HG03354 (cell line): ENCODE measurements at regions not wholly inside any gene's neighbourhood (a gene's known extent, or its start where the extent isn't known, plus 50 kb on each side); places are given as distances from the start of the nearest gene placed in this dataset.
A peak's percentile ranks its signal among the peaks of the same experiment; 100 is the strongest.
"Not testable (repeated sequence)": the region's sequence is repeated elsewhere in the genome, so short reads cannot be mapped to it uniquely, and the experiment has no call there.

Experiments used
- ATAC-seq: cut with Tn5 transposase; IDR thresholded peaks from one replicate; pipeline ENCODE4 v1.9.1; 2021; ENCODE audit warnings: mild to moderate bottlenecking; ENCODE audit not compliant: unreplicated experiment, poor library complexity, severe bottlenecking

GRCh38 chr12:28683366-28683765, 465.7 kb upstream of the FAR2 start:
- no peak for ATAC-seq

GRCh38 chr12:28689398-28690175, 459.5 kb upstream of the FAR2 start:
- ATAC-seq = no peak

- ATAC-seq = no peak
These were observed 455.4 kb upstream of the FAR2 start for GRCh38 chr12:28693565-28694219.

DNA sequence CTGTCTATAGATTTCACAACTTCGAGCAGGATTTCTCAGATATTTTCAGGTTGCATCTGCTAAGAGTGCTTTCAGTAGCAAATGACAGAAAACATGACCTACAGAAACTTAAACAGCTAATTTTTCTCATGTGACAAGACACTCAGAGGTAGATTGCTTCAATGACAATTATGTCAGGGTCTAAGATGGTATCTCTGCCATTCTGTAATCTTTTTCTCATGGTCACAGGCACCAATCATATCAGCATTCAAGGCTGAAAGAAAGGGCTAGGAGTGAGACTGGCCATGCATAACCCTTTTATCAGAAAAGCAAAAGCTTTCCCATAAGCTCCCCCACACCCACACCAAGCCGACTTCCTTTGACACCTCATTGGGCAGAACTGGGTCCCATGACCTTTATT, 450.5 kb upstream of the FAR2 start:
- no peak for ATAC-seq

DNA sequence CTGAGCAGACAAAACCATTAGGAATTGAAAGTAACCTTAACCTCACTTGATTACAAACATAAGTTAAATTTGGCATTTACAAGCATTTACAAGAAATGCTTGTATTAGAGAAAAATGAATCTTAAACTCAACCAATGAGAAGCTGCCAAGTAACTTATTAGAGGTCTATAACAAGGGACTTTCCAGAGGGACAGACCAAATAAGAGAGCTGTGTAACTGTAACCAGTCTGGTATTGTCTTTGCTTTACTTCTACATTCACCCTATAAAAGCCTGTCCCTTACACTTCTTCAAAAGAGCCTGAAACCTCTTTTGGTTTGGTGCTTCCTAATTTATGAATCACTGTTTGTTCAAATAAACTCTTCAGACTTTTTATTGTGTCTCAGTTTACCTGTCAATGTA, 450.0 kb upstream of the FAR2 start:
- ATAC-seq = peak; percentile 52

GRCh38 chr12:28700161-28700560, 448.9 kb upstream of the FAR2 start:
- no peak for ATAC-seq

GRCh38 chr12:28704477-28705169, 444.5 kb upstream of the FAR2 start:
- ATAC-seq = no peak

DNA sequence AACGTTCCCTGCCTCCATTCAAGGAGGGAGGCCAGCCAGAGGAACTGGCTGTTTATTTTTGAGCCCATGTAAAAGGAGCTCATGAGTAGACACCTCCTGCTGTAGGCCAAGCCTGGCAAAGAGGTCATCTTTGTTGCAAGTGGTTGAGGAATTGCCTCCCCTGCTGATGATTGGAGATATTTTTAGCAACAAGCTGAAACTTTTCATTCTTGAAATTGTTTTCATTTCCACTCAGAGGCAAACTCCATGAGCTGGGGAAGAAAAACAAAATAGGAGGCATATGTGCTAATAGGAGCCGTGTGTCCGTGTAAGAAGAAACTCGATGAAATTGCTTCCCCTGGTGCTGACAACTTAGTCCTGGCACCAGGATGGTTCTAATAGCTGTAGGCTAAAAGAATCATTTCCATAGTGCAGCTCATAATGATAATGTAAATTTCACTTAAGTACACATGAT, 440.1 kb upstream of the FAR2 start:
- ATAC-seq = no peak

DNA sequence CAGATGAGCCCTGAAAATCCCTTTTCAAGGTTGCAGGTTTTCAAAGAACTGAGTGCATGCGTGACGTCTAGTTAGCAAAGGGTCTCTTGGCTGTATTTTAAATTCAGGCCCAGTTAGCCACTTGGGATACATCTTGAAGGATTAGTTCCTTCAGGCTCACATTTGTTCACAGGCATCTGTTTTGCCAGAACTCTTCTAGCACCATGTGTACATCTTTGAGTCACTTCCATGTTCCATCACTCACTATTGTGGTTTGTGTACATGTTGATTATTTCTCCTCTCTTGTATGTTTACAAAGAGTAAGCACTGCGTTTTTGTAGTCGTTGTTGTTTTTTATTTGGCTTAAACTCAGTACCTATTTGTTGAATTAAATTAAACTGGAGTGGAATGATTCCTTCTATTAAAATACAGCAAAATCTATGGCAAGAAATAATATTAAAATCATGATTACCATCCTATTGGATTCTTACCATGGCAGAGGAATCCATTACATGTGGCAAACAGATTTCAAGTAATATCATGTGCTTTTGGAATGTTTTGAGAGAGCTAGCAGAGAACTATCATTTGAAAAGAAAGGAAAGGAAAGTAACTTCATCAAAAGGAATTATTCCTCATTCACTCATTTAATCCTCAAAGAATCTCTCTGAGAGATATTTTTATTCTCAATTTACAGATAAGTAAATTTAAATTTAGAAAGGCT, 438.9 kb upstream of the FAR2 start:
- ATAC-seq = no peak

- no peak for ATAC-seq
These were observed 438.2 kb upstream of the FAR2 start for GRCh38 chr12:28710882-28711281.

- no peak for ATAC-seq
These were observed 437.7 kb upstream of the FAR2 start for GRCh38 chr12:28711421-28711820.

GRCh38 chr12:28742791-28743190, 406.3 kb upstream of the FAR2 start:
- no peak for ATAC-seq

- no peak for ATAC-seq
These were observed 402.2 kb upstream of the FAR2 start for GRCh38 chr12:28746734-28747325.

DNA sequence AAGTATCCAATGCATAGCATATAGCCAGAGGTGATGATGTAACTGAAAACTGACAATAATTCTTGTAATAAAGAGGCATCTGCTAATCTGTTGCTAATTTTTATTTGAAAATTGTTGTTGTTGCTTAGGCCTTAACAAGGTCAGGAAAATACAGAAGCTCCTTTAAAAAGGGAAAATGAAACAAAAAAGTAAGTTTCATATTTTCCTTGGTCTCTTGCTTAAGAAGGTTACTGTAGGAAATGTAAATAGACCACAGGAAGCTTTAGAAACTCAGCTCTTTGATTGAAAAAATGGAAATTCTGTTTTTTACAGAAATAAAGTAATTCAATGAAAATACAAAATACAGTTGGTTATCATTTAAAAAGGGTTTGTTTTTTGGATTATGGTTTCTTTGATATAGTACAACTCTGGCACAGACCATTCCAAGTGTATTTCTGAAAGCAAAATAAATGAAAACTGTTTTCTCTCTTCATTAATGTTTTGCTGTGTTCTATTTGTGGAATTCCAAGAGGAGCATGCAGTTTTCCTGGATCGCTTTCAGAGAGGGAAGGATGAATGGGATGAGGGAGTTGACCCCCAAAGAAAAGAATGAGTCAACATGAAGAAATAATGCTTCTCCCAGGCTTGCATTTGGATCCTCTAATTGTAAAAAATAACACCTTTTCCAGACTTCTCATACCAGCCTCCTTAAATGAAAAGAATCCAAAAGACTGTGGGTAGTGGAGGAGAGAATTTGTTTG, 398.0 kb upstream of the FAR2 start:
- no peak for ATAC-seq

- no peak for ATAC-seq
These were observed 394.1 kb upstream of the FAR2 start for GRCh38 chr12:28755027-28755426.

DNA sequence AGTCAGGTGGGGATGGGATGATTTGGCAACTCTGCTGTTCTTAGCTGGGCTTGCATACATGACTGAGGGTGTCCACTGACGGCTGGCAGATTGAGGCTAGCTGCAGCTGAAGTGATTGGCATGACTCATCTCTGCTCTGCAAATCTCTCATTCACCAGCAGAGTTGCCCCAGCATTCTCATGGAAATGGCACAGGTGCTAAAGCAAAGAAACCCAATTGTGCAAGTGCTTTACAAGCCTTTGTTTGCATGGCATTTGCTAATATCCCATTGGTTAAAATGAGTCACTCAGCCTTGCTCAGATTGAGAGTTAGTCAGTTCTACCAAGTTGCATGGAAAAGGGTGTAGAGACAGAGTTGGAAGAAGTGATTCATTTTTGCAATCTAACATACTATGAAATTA, 389.7 kb upstream of the FAR2 start:
- ATAC-seq = no peak

GRCh38 chr12:28760040-28760903, 388.8 kb upstream of the FAR2 start:
- ATAC-seq = not testable (repeated sequence)

GRCh38 chr12:28761897-28762296, 387.2 kb upstream of the FAR2 start:
- ATAC-seq = not testable (repeated sequence)
